Glutamatergic neuron (in vitro differentiated cells): ENCODE measurements at regions not wholly inside any gene's neighbourhood (a gene's known extent, or its start where the extent isn't known, plus 50 kb on each side); places are given as distances from the start of the nearest gene placed in this dataset.

Experiments used
- DNase-seq: peaks from one replicate; pipeline ENCODE4 v3.0.0; 2022
- H3K27ac Mint-ChIP-seq: one replicate; pipeline ENCODE4 v1.8.0; 2020; ENCODE audit warnings: mild to moderate bottlenecking, mixed read lengths, inconsistent platforms; ENCODE audit not compliant: unreplicated experiment
- H3K27me3 Mint-ChIP-seq: one replicate; pipeline ENCODE4 v1.8.0; 2020; ENCODE audit warnings: mild to moderate bottlenecking, moderate library complexity, mixed read lengths, inconsistent platforms; ENCODE audit not compliant: unreplicated experiment
- H3K36me3 Mint-ChIP-seq: one replicate; pipeline ENCODE4 v1.8.0; 2020; ENCODE audit warnings: mild to moderate bottlenecking, mixed read lengths, inconsistent platforms; ENCODE audit not compliant: unreplicated experiment
- H3K4me1 Mint-ChIP-seq: one replicate; pipeline ENCODE4 v1.8.0; 2020; ENCODE audit warnings: mild to moderate bottlenecking, low read depth, mixed read lengths, inconsistent platforms; ENCODE audit not compliant: unreplicated experiment
- H3K4me3 Mint-ChIP-seq: one replicate; pipeline ENCODE4 v1.8.0; 2020; ENCODE audit warnings: mild to moderate bottlenecking, mixed read lengths, inconsistent platforms; ENCODE audit not compliant: unreplicated experiment
- H3K9me3 Mint-ChIP-seq: one replicate; pipeline ENCODE4 v1.8.0; 2020; ENCODE audit warnings: mild to moderate bottlenecking, moderate library complexity, mixed read lengths, inconsistent platforms; ENCODE audit not compliant: unreplicated experiment
- CTCF ChIP-seq: fragments of 200-600 bp; sonication (generic); IDR thresholded peaks from one replicate; pipeline ENCODE4 v1.5.0; 2021; ENCODE audit not compliant: partially characterized antibody, unreplicated experiment

DNA sequence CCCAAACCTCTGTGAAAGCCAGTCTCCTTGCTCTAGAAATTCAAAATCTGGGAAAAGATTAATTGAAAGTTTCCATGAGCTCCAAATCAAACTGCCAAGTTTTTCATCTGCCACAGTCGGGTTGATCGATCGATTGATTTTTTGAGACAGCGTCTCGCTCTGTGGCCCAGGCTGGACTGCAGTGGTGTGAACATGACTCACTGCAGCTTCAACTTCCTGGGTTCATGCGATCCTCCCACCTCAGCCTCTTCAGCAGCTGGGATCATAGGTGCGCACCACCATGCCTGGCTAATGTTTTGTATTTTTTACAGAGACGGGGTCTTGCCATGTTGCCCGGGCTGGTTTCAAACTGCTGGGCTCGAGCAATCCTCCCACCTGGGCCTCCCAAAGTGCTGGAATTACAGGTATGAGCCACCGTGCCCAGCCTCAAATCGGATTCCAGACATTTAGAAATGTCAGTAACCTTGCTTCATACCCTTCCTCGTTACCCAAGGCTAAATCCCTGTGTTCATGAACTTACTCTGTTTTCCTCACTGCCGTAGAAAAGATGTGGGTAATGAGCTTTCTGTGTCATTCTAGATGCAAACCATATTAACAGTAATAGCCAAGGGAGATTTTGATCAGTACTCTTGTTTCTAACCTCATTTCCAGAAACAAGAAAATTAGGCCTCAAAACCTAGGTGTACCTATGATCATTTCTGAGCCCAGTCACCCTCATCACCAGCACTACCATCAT lies 105.9 kb upstream of the AKAP13 start:
- no peak for TF ChIP-seq CTCF
- DNase-seq = no peak
- no peaks in the 10 kb centered on the region for H3K9me3 Mint-ChIP-seq
- no peak overlapping the region for H3K27ac Mint-ChIP-seq
- no peaks in the 10 kb centered on the region for H3K36me3 Mint-ChIP-seq
- no peaks in the 10 kb centered on the region for H3K27me3 Mint-ChIP-seq
- H3K4me1 Mint-ChIP-seq = no peaks in the 10 kb centered on the region
- no peak overlapping the region for H3K4me3 Mint-ChIP-seq

GRCh38 chr15:85276508-85276907 lies 103.9 kb upstream of the AKAP13 start:
- Mint-ChIP-seq H3K9me3 (no peaks in the 10 kb centered on the region), H3K27me3 (no peaks in the 10 kb centered on the region), H3K4me1 (no peaks in the 10 kb centered on the region), H3K27ac (no peak overlapping the region), H3K36me3 (no peaks in the 10 kb centered on the region), H3K4me3 (no peak overlapping the region)
- DNase-seq = no peak
- TF ChIP-seq CTCF = no peak

- no peak overlapping the region for H3K27ac Mint-ChIP-seq
These were observed 103.5 kb upstream of the AKAP13 start for GRCh38 chr15:85276921-85277320.

GRCh38 chr15:85277847-85278370 lies 102.5 kb upstream of the AKAP13 start:
- Mint-ChIP-seq H3K36me3 (no peaks in the 10 kb centered on the region), H3K27ac (no peak overlapping the region), H3K9me3 (no peaks in the 10 kb centered on the region), H3K27me3 (no peaks in the 10 kb centered on the region), H3K4me1 (no peaks in the 10 kb centered on the region), H3K4me3 (no peak overlapping the region)
- no peak for TF ChIP-seq CTCF
- no peak for DNase-seq

More at GRCh38 chr15:85276921-85277320, 103.5 kb upstream of the AKAP13 start:
- DNase-seq = no peak
- Mint-ChIP-seq H3K36me3 (no peaks in the 10 kb centered on the region), H3K4me3 (no peak overlapping the region), H3K9me3 (no peaks in the 10 kb centered on the region), H3K27me3 (no peaks in the 10 kb centered on the region), H3K4me1 (no peaks in the 10 kb centered on the region)
- TF ChIP-seq CTCF = no peak

- DNase-seq = no peak
- H3K27me3 Mint-ChIP-seq = no peaks in the 10 kb centered on the region
- no peak overlapping the region for H3K27ac Mint-ChIP-seq
- H3K9me3 Mint-ChIP-seq = peaks cover 2% of the 10 kb centered on the region
- no peak for TF ChIP-seq CTCF
- H3K4me3 Mint-ChIP-seq = no peak overlapping the region
- no peaks in the 10 kb centered on the region for H3K4me1 Mint-ChIP-seq
- H3K36me3 Mint-ChIP-seq = no peaks in the 10 kb centered on the region
These were observed 100.2 kb upstream of the AKAP13 start for GRCh38 chr15:85280203-85280602.
